ENCODE measurements at regions not wholly inside any gene's neighbourhood (a gene's known extent, or its start where the extent isn't known, plus 50 kb on each side); places are given as distances from the start of the nearest gene placed in this dataset. TPM values are rescaled to one million over a fixed set of nuclear protein-coding genes. Genes with fewer than 3 reads are reported as not detected.

- Mint-ChIP-seq H3K4me1 (ENCODE audit: low read depth) (no peaks in the 10 kb centered on the region), H3K4me3 (ENCODE audit: low read depth) (no peak overlapping the region), H3K9me3 (ENCODE audit: low read depth) (no peaks in the 10 kb centered on the region), H3K27ac (no peak overlapping the region), H3K27me3 (no peaks in the 10 kb centered on the region), H3K36me3 (ENCODE audit: insufficient read depth) (no peaks in the 10 kb centered on the region)
- TF ChIP-seq CTCF (IDR thresholded peaks at IDR 0.05; ENCODE audit: unreplicated experiment), result peak; percentile 32
- no peak for DNase-seq (ENCODE audit: low spot score, unreplicated experiment)
Observed at GRCh38 chr5:129400395-129400983, 59.6 kb upstream of the ADAMTS19 start.

- H3K27me3 Mint-ChIP-seq, result no peaks in the 10 kb centered on the region
- no peak overlapping the region for H3K27ac Mint-ChIP-seq
- peaks cover 1% of the 10 kb centered on the region for H3K4me1 Mint-ChIP-seq (ENCODE audit: low read depth)
- H3K4me3 Mint-ChIP-seq (ENCODE audit: low read depth), result no peak overlapping the region
- no peaks in the 10 kb centered on the region for H3K9me3 Mint-ChIP-seq (ENCODE audit: low read depth)
- H3K36me3 Mint-ChIP-seq (ENCODE audit: insufficient read depth), result no peaks in the 10 kb centered on the region
- TF ChIP-seq CTCF (IDR thresholded peaks at IDR 0.05; ENCODE audit: unreplicated experiment), result no peak
- DNase-seq (ENCODE audit: low spot score, unreplicated experiment), result no peak
Observed at GRCh38 chr5:129405222-129405621, 54.9 kb upstream of the ADAMTS19 start.

- H3K27me3 Mint-ChIP-seq, result no peaks in the 10 kb centered on the region
- no peaks in the 10 kb centered on the region for H3K9me3 Mint-ChIP-seq (ENCODE audit: low read depth)
- no peak overlapping the region for H3K27ac Mint-ChIP-seq
- H3K4me1 Mint-ChIP-seq (ENCODE audit: low read depth), result peaks cover 4% of the 10 kb centered on the region
- DNase-seq (ENCODE audit: low spot score, unreplicated experiment), result no peak
- H3K36me3 Mint-ChIP-seq (ENCODE audit: insufficient read depth), result no peaks in the 10 kb centered on the region
- no peak for TF ChIP-seq CTCF (IDR thresholded peaks at IDR 0.05; ENCODE audit: unreplicated experiment)
- no peak overlapping the region for H3K4me3 Mint-ChIP-seq (ENCODE audit: low read depth)
Observed at GRCh38 chr5:129406440-129406839, 53.7 kb upstream of the ADAMTS19 start.

Small RNAs in the stretch of these regions (microRNA-seq; reads per million reads assigned to microRNA genes)
- not detected for gene MIR4460 (ENCODE audit: borderline number of aligned reads, unreplicated experiment)

Data from progenitor cell of endocrine pancreas (in vitro differentiated cells).